SK-N-SH treated with all-trans-retinoic acid at 6 μM for 48 hours (cell line): ENCODE measurements at regions not wholly inside any gene's neighbourhood (a gene's known extent, or its start where the extent isn't known, plus 50 kb on each side); places are given as distances from the start of the nearest gene placed in this dataset.

Experiments used
- ATAC-seq: fragments of 200-7000 bp; cut with Tn5 transposase; 3 replicates; pipeline ENCODE4 v1.9.1; 2020; ENCODE audit warnings: mild to moderate bottlenecking, moderate library complexity
- BACH2 ChIP-seq: fragments of 250-450 bp; sonication (Bioruptor Pico); IDR thresholded peaks from 2 replicates; pipeline ENCODE4 v1.9.0; 2021; ENCODE audit warnings: mild to moderate bottlenecking, borderline replicate concordance
- CREB5 ChIP-seq: fragments of 250-450 bp; sonication (Bioruptor Pico); IDR thresholded peaks from 2 replicates; pipeline ENCODE4 v1.5.1; 2020; ENCODE audit warnings: low read depth, mild to moderate bottlenecking, moderate library complexity
- CSDC2 ChIP-seq: fragments of 250-450 bp; sonication (Bioruptor Pico); IDR thresholded peaks from 2 replicates; pipeline ENCODE4 v1.5.0; 2020; ENCODE audit warnings: mild to moderate bottlenecking, moderate library complexity
- CSRNP3 ChIP-seq: fragments of 250-450 bp; sonication (Bioruptor Pico); IDR thresholded peaks from 2 replicates; pipeline ENCODE4 v1.5.1; 2021; ENCODE audit warnings: mild to moderate bottlenecking, moderate library complexity
- GLIS3 ChIP-seq: fragments of 250-450 bp; sonication (Bioruptor Pico); IDR thresholded peaks from 2 replicates; pipeline ENCODE4 v1.5.0; 2020; ENCODE audit warnings: mild to moderate bottlenecking, moderate library complexity
- OSR1 ChIP-seq: fragments of 250-450 bp; sonication (Bioruptor Pico); IDR thresholded peaks from 2 replicates; pipeline ENCODE4 v1.8.0; 2022; ENCODE audit warnings: moderate library complexity, mild to moderate bottlenecking, inconsistent platforms
- PATZ1 ChIP-seq: fragments of 250-450 bp; sonication (Bioruptor Pico); IDR thresholded peaks from 2 replicates; pipeline ENCODE4 v1.8.0; 2020; ENCODE audit warnings: mild to moderate bottlenecking, moderate library complexity, borderline replicate concordance
- PPARA ChIP-seq: fragments of 250-450 bp; sonication (Bioruptor Pico); IDR thresholded peaks from 2 replicates; pipeline ENCODE4 v1.5.0; 2020; ENCODE audit warnings: mild to moderate bottlenecking, borderline replicate concordance
- RARB ChIP-seq: fragments of 250-450 bp; sonication (Bioruptor Pico); IDR thresholded peaks from 2 replicates; pipeline ENCODE4 v1.8.0; 2021; ENCODE audit warnings: mild to moderate bottlenecking, moderate library complexity
- TCF4 ChIP-seq: fragments of 250-450 bp; sonication (Bioruptor Pico); IDR thresholded peaks from 2 replicates; pipeline ENCODE4 v1.8.0; 2021; ENCODE audit warnings: mild to moderate bottlenecking, moderate library complexity, borderline replicate concordance
- TOX ChIP-seq: fragments of 250-450 bp; sonication (Bioruptor Pico); IDR thresholded peaks from 2 replicates; pipeline ENCODE4 v1.8.0; 2021; ENCODE audit warnings: mild to moderate bottlenecking, moderate library complexity, borderline replicate concordance
- TSHZ2 ChIP-seq: fragments of 250-450 bp; sonication (Bioruptor Pico); IDR thresholded peaks from 2 replicates; pipeline ENCODE4 v1.5.0; 2020; ENCODE audit warnings: mild to moderate bottlenecking, moderate library complexity
- ZC3H10 ChIP-seq: fragments of 250-450 bp; sonication (Bioruptor Pico); IDR thresholded peaks from 2 replicates; pipeline ENCODE4 v1.5.1; 2021; ENCODE audit warnings: mild to moderate bottlenecking, moderate library complexity
- ZFP3 ChIP-seq: fragments of 250-450 bp; sonication (Bioruptor Pico); IDR thresholded peaks from 2 replicates; pipeline ENCODE4 v1.5.0; 2020; ENCODE audit warnings: mild to moderate bottlenecking, moderate library complexity
- ZFP30 ChIP-seq: fragments of 450-650 bp; formaldehyde crosslinking; IDR thresholded peaks from 2 replicates; pipeline ENCODE4 v1.5.0; 2022; ENCODE audit warnings: mild to moderate bottlenecking, moderate library complexity
- ZNF565 ChIP-seq: fragments of 450-650 bp; formaldehyde crosslinking; conservative IDR thresholded peaks from 2 replicates; pipeline ENCODE4 v1.5.0; 2020; ENCODE audit warnings: low read depth, mild to moderate bottlenecking, moderate library complexity
- ZNF8 ChIP-seq: fragments of 450-650 bp; formaldehyde crosslinking; IDR thresholded peaks from 2 replicates; pipeline ENCODE4 v1.5.0; 2020; ENCODE audit warnings: mild to moderate bottlenecking, moderate library complexity

GRCh38 chr4:160652790-160653189 is 1511.0 kb downstream of the FSTL5 start:
- TF ChIP-seq CSRNP3 (CRISPR knock-in tag) (no peak), TCF4 (CRISPR knock-in tag) (no peak), RARB (CRISPR knock-in tag) (no peak), CSDC2 (CRISPR knock-in tag) (no peak), GLIS3 (CRISPR knock-in tag) (no peak), ZFP3 (CRISPR knock-in tag) (no peak), ZNF8 (CRISPR knock-in tag) (no peak), ZC3H10 (CRISPR knock-in tag) (no peak)
- no peak for ATAC-seq

- no peak for TF ChIP-seq PPARA (CRISPR knock-in tag)
- no peak for TF ChIP-seq TSHZ2 (CRISPR knock-in tag)
- TF ChIP-seq PATZ1 (CRISPR knock-in tag), result no peak
- no peak for TF ChIP-seq ZFP30
- no peak for TF ChIP-seq CREB5 (CRISPR knock-in tag)
- no peak for TF ChIP-seq BACH2 (CRISPR knock-in tag)
- TF ChIP-seq ZNF565, result no peak
- no peak for TF ChIP-seq CSRNP3 (CRISPR knock-in tag)
- no peak for TF ChIP-seq RARB (CRISPR knock-in tag)
- TF ChIP-seq, all 23 proteins: peak for 0
- ATAC-seq, result no peak
These were observed 1488.2 kb downstream of the FSTL5 start for GRCh38 chr4:160675550-160675949.

GRCh38 chr4:160685729-160686128 is 1478.1 kb downstream of the FSTL5 start:
- no peak for TF ChIP-seq RARB (CRISPR knock-in tag)
- TF ChIP-seq GLIS3 (CRISPR knock-in tag), result no peak
- no peak for TF ChIP-seq ZFP3 (CRISPR knock-in tag)

GRCh38 chr4:160701671-160702070 is 1462.1 kb downstream of the FSTL5 start:
- no peak for TF ChIP-seq OSR1 (CRISPR knock-in tag)
- no peak for TF ChIP-seq TOX
- no peak for TF ChIP-seq ZFP3 (CRISPR knock-in tag)
- TF ChIP-seq TSHZ2 (CRISPR knock-in tag), result no peak
- ATAC-seq, result no peak

More at GRCh38 chr4:160685729-160686128, 1478.1 kb downstream of the FSTL5 start:
- ATAC-seq, result no peak
